ENCODE measurements at regions not wholly inside any gene's neighbourhood (a gene's known extent, or its start where the extent isn't known, plus 50 kb on each side); places are given as distances from the start of the nearest gene placed in this dataset.
A peak's percentile ranks its signal among the peaks of the same experiment; 100 is the strongest.

- no peak for FAIRE-seq
- no peak for DNase-seq (ENCODE audit: low spot score)
- POLR2A ChIA-PET, result no interaction called here
- Histone ChIP-seq H3K4me2 (ENCODE audit: low read depth, low read length) (no peak overlapping the region), H3K27me3 (ENCODE audit: control insufficient read depth in 1 of 2, insufficient read depth in 2 of 2, low read length in 2 of 2) (no peaks in the 10 kb centered on the region), H3K4me1 (ENCODE audit: insufficient read depth, low read length) (no peaks in the 10 kb centered on the region), H3K9ac (ENCODE audit: insufficient read depth, low read depth, low read length) (no peak overlapping the region), H3K36me3 (replicated peaks in 1 of 2; ENCODE audit: control insufficient read depth in 1 of 2, insufficient read depth in 2 of 2, low read length in 2 of 2) (no peaks in the 10 kb centered on the region), H4K20me1 (ENCODE audit: insufficient read depth, low read length) (no peaks in the 10 kb centered on the region), H3K79me2 (ENCODE audit: insufficient read depth, low read length) (no peaks in the 10 kb centered on the region), H3K27ac (ENCODE audit: extremely low read length, insufficient read depth, low read length) (no peak overlapping the region), H2AFZ (ENCODE audit: low read length) (no peak overlapping the region), H3K4me3 (replicated peaks in 1 of 3; ENCODE audit: insufficient read depth in 1 of 3, low read depth in 2 of 3, low read length in 3 of 3) (no peak overlapping the region), H3K9me3 (ENCODE audit: low read length) (no peaks in the 10 kb centered on the region)
- ATAC-seq, result no peak
- CTCF ChIA-PET (ENCODE audit: low intra/inter-chr PET ratio, low total read pairs), result no interaction called here
- no TSS peak for BruUV-seq (replicated peaks)
- no peak for TF ChIP-seq ZNF577 (CRISPR knock-in tag; IDR thresholded peaks at IDR 0.05; ENCODE audit: borderline replicate concordance, low read depth)
- no peak for TF ChIP-seq ZNF33B (CRISPR knock-in tag; IDR thresholded peaks at IDR 0.05)
- TF ChIP-seq ZNF841 (CRISPR knock-in tag; IDR thresholded peaks at IDR 0.05; ENCODE audit: borderline replicate concordance), result no peak
- no peak for TF ChIP-seq SP5 (CRISPR knock-in tag; IDR thresholded peaks at IDR 0.05; ENCODE audit: borderline replicate concordance, low read depth)
- TF ChIP-seq ZNF383 (CRISPR knock-in tag; IDR thresholded peaks at IDR 0.05; ENCODE audit: borderline replicate concordance), result no peak
- no peak for TF ChIP-seq TFDP2 (CRISPR knock-in tag; IDR thresholded peaks at IDR 0.05)
- no peak for TF ChIP-seq ZFP37 (CRISPR knock-in tag; IDR thresholded peaks at IDR 0.05; ENCODE audit: borderline replicate concordance)
- intact Hi-C loops (cut with micrococcal nuclease; ENCODE audit: unreplicated experiment), result no loop called here
- in situ Hi-C loops (cut with HindIII; ENCODE audit: extremely low pct_ligation_motif_present, low pct_unique_long_range_greater_than_20kb), result no loop called here
Observed at GRCh38 chr14:56933446-56933845, 123.2 kb upstream of the OTX2 start.

DNA sequence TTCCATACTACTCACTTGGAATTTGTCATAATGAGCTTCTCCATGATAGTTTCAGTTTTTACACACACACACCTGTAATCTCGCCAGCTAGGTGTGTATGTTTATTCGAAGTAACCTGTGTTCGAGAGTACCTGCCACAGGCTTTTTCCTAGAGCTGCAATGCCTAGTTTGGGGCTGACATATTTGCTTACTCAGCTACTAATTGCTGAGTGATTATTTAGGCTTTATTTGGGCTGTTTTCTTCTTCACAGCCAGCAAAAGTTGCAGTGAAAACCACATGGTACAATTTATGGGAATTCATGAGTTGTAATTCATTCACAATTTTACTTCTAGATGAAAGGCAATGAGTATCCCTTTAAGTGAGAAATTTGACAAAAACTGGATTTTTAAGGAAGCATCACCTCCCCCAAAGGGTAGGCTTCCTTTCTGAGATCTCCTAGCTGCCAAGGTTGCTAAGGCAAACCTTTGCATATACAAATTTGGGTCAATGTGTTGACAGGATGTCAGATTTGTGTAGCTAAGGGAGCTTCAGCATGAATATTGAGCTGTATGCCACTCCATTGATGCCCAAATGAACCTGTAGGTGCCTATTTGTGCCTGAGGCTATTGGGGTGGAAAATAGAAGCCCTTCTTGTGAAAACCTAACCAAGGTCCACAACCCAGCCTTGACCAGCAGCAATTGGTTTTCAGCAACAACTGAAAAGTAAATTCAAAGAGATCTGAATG lies 108.7 kb upstream of the OTX2 start:
- H3K9me3 ChIP-seq (ENCODE audit: low read length), result no peaks in the 10 kb centered on the region
- 2% methylated on average over 3 of the region's 3 CpGs for WGBS (ENCODE audit: low lambda C conversion rate)
- no peak overlapping the region for H3K4me2 ChIP-seq (ENCODE audit: low read depth, low read length)
- ChIA-PET POLR2A (no interaction called here), CTCF (ENCODE audit: low intra/inter-chr PET ratio, low total read pairs) (no interaction called here)
- no peaks in the 10 kb centered on the region for H3K4me1 ChIP-seq (ENCODE audit: insufficient read depth, low read length)
- no peak overlapping the region for H3K27ac ChIP-seq (ENCODE audit: extremely low read length, insufficient read depth, low read length)
- in situ Hi-C loops (cut with HindIII; ENCODE audit: extremely low pct_ligation_motif_present, low pct_unique_long_range_greater_than_20kb), result no loop called here
- H4K20me1 ChIP-seq (ENCODE audit: insufficient read depth, low read length), result no peaks in the 10 kb centered on the region
- H3K4me3 ChIP-seq (replicated peaks in 1 of 3; ENCODE audit: insufficient read depth in 1 of 3, low read depth in 2 of 3, low read length in 3 of 3), result no peak overlapping the region
- FAIRE-seq, result no peak
- DNase-seq (ENCODE audit: low spot score), result no peak
- no peaks in the 10 kb centered on the region for H3K36me3 ChIP-seq (replicated peaks in 1 of 2; ENCODE audit: control insufficient read depth in 1 of 2, insufficient read depth in 2 of 2, low read length in 2 of 2)
- no peak overlapping the region for H3K9ac ChIP-seq (ENCODE audit: insufficient read depth, low read depth, low read length)
- BruUV-seq (replicated peaks), result no TSS peak
- no peaks in the 10 kb centered on the region for H3K27me3 ChIP-seq (ENCODE audit: control insufficient read depth in 1 of 2, insufficient read depth in 2 of 2, low read length in 2 of 2)
- no peak overlapping the region for H2AFZ ChIP-seq (ENCODE audit: low read length)
- no peak for ATAC-seq
- no peaks in the 10 kb centered on the region for H3K79me2 ChIP-seq (ENCODE audit: insufficient read depth, low read length)
- intact Hi-C loops (cut with micrococcal nuclease; ENCODE audit: unreplicated experiment), result no loop called here
- TF ChIP-seq, protein P1, sequence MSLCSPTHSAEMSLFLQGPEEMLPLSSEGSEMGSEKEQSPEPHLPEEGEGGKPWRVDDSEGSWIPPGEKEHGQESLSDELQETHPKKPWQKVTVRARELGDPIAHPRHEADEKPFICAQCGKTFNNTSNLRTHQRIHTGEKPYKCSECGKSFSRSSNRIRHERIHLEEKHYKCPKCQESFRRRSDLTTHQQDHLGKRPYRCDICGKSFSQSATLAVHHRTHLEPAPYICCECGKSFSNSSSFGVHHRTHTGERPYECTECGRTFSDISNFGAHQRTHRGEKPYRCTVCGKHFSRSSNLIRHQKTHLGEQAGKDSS (CRISPR knock-in tag; IDR thresholded peaks at IDR 0.05; ENCODE audit: borderline replicate concordance, low read depth), result no peak
- TF ChIP-seq MED8 (CRISPR knock-in tag; IDR thresholded peaks at IDR 0.05; ENCODE audit: insufficient replicate concordance) (no peak), MAFF (IDR thresholded peaks at IDR 0.05; ENCODE audit: low read depth, low read length) (peak; percentile 80), ZNF30 (CRISPR knock-in tag; IDR thresholded peaks at IDR 0.05) (no peak), ZNF331 (CRISPR knock-in tag; IDR thresholded peaks at IDR 0.05) (no peak), ZNF589 (CRISPR knock-in tag; conservative IDR thresholded peaks at IDR 0.05) (no peak), MAFK (conservative IDR thresholded peaks at IDR 0.05 in 1 of 2, IDR thresholded peaks at IDR 0.05 in 1 of 2; ENCODE audit: low read length in 2 of 2) (peak; percentile 63 to 85), IKZF1 (IDR thresholded peaks at IDR 0.05) (no peak), ONECUT2 (CRISPR knock-in tag; IDR thresholded peaks at IDR 0.05) (no peak)
- TF ChIP-seq, protein P2, sequence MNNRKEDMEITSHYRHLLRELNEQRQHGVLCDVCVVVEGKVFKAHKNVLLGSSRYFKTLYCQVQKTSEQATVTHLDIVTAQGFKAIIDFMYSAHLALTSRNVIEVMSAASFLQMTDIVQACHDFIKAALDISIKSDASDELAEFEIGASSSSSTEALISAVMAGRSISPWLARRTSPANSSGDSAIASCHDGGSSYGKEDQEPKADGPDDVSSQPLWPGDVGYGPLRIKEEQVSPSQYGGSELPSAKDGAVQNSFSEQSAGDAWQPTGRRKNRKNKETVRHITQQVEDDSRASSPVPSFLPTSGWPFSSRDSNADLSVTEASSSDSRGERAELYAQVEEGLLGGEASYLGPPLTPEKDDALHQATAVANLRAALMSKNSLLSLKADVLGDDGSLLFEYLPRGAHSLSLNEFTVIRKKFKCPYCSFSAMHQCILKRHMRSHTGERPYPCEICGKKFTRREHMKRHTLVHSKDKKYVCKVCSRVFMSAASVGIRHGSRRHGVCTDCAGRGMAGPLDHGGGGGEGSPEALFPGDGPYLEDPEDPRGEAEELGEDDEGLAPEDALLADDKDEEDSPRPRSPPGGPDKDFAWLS (CRISPR knock-in tag; IDR thresholded peaks at IDR 0.05; ENCODE audit: borderline replicate concordance), result no peak

Data from HepG2 (cell line).